ENCODE measurements at regions not wholly inside any gene's neighbourhood (a gene's known extent, or its start where the extent isn't known, plus 50 kb on each side); places are given as distances from the start of the nearest gene placed in this dataset.
"Not testable (repeated sequence)": the region's sequence is repeated elsewhere in the genome, so short reads cannot be mapped to it uniquely, and the experiment has no call there.

DNA sequence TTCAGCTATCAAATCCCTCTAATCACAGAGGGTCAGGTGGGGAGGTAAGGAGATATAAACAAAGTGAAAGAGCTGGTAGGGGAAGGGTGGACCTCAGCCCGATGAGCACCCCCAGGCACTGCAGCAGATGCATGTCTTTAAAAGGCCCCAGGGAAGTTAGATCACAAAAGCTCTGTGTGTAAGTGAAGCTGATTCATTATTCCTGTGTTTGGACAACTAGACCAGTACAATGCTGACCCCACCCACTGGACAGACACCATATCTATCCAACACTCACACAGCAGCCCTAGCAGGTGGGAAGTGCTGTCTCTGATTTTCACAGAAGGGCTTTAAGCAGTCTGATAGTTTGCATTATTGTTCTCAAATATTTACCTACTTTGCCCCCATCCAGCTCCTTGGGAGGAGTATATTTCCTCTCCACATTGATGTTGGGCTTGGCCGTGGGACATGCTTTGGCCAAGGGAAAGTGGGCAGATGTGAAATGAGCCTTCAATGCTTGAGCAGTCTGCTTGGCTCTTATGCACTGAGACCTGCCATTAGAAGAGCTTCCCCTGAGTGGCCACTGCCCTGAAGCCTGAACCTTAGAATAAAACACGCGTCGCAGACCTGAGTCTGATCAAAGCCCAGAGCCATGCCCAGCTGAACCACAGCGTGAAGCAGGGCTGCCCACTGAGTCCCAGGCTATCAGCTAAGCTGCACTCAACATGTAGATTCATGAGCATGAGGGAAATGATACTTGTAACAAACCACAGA is 111.4 kb downstream of the COPS8 start:
- no peak for DNase-seq (ENCODE audit: low spot score)

GRCh38 chr2:237198164-237198855 is 112.6 kb downstream of the COPS8 start:
- DNase-seq (ENCODE audit: low spot score) = no peak

GRCh38 chr2:237199082-237199481 is 113.4 kb downstream of the COPS8 start:
- DNase-seq (ENCODE audit: low spot score) = no peak

DNA sequence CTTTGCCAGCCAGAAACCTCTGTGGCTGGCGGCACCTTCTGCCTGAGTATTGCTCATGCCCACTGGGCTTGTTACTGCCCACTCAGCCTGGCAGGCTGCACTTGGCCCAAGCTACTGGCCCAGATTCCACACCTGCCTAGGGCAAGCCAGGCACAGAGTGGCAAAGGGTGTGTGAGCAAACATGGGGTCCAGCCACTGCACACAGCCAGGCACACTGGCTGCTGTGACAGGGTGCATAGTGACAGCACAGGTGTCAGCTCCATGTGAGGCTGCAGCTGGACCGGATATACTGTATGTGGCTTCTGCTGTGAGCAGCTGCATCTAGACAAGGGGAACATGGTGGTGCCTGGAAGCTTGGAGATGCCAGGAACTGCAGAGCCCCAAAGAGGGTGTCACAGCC is 113.9 kb downstream of the COPS8 start:
- no peak for DNase-seq (ENCODE audit: low spot score)

GRCh38 chr2:237200462-237200861 is 114.8 kb downstream of the COPS8 start:
- no peak for DNase-seq (ENCODE audit: low spot score)

- DNase-seq (ENCODE audit: low spot score) = no peak
These were observed 116.0 kb downstream of the COPS8 start for GRCh38 chr2:237201461-237202287.

- DNase-seq (ENCODE audit: low spot score) = no peak
These were observed 116.8 kb downstream of the COPS8 start for GRCh38 chr2:237202288-237203030.

- no peak for DNase-seq (ENCODE audit: low spot score)
These were observed 119.4 kb downstream of the COPS8 start for GRCh38 chr2:237205043-237205541.

DNA sequence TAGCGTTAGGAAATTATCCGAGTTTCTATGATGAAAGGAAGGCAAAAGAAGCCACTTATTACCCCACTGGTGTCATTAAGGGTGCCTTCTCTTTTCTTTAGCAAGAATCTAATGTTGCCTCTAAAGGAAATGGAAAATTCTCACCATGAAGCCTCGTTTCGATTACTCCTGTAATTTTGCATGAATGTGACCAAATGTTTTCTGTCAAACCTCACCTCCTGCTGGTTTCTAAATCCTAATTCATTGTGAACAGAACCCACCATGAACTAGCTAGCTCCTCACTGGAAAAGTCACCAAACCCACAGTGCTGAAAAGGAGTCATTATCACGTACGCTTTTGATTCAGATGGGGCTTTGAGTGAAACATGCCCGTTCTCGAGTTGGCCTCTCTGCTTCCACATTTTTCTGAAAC is 119.9 kb downstream of the COPS8 start:
- no peak for DNase-seq (ENCODE audit: low spot score)

GRCh38 chr2:237207646-237208045 is 122.0 kb downstream of the COPS8 start:
- no peak for DNase-seq (ENCODE audit: low spot score)

GRCh38 chr2:237208373-237209260 is 122.9 kb downstream of the COPS8 start:
- DNase-seq (ENCODE audit: low spot score) = no peak

DNA sequence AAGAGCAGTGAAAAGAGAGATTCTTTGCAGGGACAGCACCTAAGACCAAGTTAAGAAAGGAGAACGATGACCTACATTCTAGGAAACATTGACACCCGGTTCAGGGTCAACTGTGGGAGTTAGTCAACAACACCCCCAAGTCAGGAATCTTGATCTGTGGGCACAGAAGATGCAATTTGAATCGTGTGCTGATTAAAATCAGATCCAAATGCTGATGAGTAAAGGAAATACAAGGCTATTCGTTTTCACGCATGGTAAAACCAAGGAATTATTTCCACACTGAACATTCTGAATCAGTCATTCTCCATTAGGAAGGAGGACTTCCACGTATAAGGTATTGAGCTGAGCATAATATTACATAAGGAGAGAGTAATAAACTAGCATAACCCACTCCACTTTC is 124.2 kb downstream of the COPS8 start:
- no peak for DNase-seq (ENCODE audit: low spot score)

DNA sequence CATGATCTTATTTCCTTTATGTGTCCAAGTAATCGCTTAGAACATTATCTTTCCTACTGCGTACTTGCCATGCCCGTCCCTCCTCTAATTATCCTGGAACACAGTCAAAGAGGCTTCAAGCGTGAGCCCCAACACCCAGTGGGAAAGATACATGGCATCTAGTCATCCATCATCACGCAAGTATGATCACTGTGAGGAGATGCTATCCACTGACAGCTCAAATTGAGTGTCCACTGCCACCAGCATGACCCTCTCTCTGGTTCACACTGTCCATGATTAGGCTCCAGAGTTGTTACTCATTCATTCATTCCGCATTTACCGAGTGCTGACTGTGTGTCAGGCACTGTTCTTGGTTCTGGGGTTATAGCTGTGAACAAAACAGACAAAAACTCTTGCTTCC is 124.6 kb downstream of the COPS8 start:
- DNase-seq (ENCODE audit: low spot score) = no peak

- peak; percentile 32 for DNase-seq (ENCODE audit: low spot score)
These were observed 125.1 kb downstream of the COPS8 start for GRCh38 chr2:237210763-237211162.

DNA sequence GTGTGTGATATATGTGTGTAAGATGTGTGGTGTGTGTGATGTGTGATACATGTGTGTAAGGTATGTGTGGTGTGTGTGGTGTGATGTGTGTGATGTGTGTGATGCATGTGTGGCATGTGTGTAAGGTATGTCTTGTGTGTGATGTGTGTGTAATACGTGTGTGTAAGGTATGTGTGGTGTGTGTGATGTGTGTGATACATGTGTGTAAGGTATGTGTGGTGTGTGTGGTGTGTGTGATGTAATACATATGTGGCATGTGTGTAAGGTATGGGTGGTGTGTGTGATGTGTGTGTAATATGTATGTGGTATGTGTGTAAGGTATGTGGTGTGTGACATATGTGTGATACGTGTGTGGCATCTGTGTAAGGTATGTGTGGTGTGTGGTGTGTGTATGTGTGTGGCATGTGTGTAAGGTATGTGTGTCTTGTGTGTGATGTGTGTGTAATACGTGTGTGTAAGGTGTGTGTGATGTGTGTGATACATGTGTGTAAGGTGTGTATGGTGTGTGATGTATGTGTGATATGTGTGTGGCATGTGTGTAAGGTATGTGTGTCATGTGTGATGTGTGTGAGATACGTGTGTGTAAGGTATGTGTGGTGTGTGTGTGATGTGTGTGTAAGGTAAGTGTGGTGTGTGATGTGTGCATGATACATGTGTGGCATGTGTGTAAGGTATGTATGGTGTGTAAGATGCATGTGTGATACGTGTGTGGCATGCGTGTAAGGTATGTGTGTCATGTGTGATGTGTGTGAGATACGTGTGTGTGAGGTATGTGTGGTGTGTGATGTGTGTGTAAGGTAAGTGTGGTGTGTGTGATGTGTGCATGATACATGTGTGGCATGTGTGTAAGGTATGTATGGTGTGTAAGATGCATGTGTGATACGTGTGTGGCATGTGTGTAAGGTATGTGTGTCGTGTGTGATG is 126.9 kb downstream of the COPS8 start:
- not testable (repeated sequence) for DNase-seq (ENCODE audit: low spot score)

GRCh38 chr2:237213315-237214022 is 127.8 kb downstream of the COPS8 start:
- DNase-seq (ENCODE audit: low spot score) = no peak

DNA sequence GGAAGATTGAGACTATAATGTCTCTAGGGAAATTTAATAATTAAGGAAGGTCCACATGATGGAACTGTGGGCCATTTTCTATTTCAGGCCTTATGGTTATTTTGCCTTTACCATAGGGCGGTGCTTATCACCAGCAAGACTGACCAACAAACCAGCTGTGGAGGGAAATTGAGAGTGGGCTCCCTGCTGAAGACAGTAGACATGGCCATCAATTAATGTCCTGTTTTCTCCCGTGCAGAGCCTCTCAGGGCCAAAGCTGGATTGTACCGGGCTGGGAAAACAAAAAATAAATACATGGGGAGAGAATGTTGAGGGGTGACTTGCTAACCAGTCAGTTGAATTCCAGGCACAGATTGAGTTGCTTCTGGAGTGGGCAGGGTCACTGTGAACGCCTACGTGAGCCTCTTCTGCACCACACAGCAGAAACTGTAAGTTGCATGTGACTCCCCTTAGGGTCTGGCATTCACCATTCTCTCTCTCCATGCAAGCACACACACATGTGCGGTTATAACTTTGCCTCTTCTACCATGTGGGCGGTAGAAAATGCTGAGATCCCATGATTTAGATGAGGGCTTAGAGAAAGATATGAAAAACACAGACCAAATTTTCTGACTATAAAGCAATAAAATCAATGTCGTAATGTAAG is 128.5 kb downstream of the COPS8 start:
- no peak for DNase-seq (ENCODE audit: low spot score)

DNA sequence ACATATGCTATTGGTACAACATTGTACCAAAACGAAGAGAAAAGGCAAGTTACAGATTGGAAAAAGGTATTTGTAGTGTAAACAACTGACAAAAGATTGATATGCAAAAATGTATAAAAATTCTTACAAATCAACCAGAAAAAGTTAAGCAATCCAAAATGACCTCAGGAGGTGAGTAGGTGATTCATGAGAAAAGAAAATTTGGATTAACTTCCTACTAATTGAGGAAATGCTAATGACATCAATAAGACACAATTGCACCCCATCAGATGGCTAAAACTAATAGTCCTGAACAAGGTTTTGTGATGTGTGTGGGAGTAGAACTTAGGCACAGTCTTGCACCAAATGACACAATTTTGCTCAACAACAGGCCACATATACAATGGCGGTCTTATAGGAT is 129.3 kb downstream of the COPS8 start:
- no peak for DNase-seq (ENCODE audit: low spot score)

Measured in iPS-NIHi11 (cell line).